H1 (cell line): ENCODE measurements at regions not wholly inside any gene's neighbourhood (a gene's known extent, or its start where the extent isn't known, plus 50 kb on each side); places are given as distances from the start of the nearest gene placed in this dataset.

Experiments used
- CTCF ChIA-PET: fragments of 300-600 bp; sonication (Branson Sonifier 250); formaldehyde crosslinking; loops from one replicate; lab custom pipeline; 2021; ENCODE audit not compliant: partially characterized antibody; lab: Charles Lee
- POLR2A ChIA-PET: fragments of 300-600 bp; sonication (Branson Sonifier 250); formaldehyde crosslinking; loops from one replicate; lab custom pipeline; 2021; ENCODE audit warnings: inconsistent platforms; ENCODE audit not compliant: partially characterized antibody; lab: Charles Lee
- DNase-seq, 2 experiments: peaks; one replicate each; pipeline versions ENCODE4 v3.0.0 to v3.0.0-alpha.2; 2010 to 2022; ENCODE audit warnings: low spot score in 2 of 2, low read depth in 1 of 2, mixed read lengths in 1 of 2
- FAIRE-seq: peaks from 2 replicates; lab custom pipeline; 2011; peaks lifted over from hg19 to GRCh38; lab: Jason Lieb, UNC
- H2AFZ ChIP-seq: 2 replicates; pipeline ENCODE4 v1.8.1; 2012; ENCODE audit warnings: low read length, inconsistent platforms
- H2AK5ac ChIP-seq: 2 replicates; pipeline ENCODE4 v1.6.1; 2013; ENCODE audit warnings: low read depth, low read length
- H2BK120ac ChIP-seq: replicated peaks from 2 replicates; pipeline ENCODE3; 2013; ENCODE audit warnings: low read depth, low read length, inconsistent platforms
- H2BK12ac ChIP-seq: 2 replicates; pipeline ENCODE4 v1.6.1; 2013; ENCODE audit warnings: low read depth, low read length
- H2BK15ac ChIP-seq: 2 replicates; pipeline ENCODE4 v1.6.1; 2013; ENCODE audit warnings: low read length
- H2BK20ac ChIP-seq: 2 replicates; pipeline ENCODE4 v1.6.1; 2013; ENCODE audit warnings: low read length
- H2BK5ac ChIP-seq: 2 replicates; pipeline ENCODE4 v1.6.1; 2013; ENCODE audit warnings: low read depth, low read length
- H3K14ac ChIP-seq: 2 replicates; pipeline ENCODE4 v1.6.1; 2013; ENCODE audit warnings: inconsistent platforms; ENCODE audit not compliant: insufficient read length
- H3K18ac ChIP-seq: 2 replicates; pipeline ENCODE4 v1.6.1; 2013; ENCODE audit warnings: low read length; ENCODE audit errors: extremely low read depth
- H3K23ac ChIP-seq: 2 replicates; pipeline ENCODE4 v1.6.1; 2013; ENCODE audit warnings: inconsistent platforms; ENCODE audit not compliant: insufficient read length
- H3K23me2 ChIP-seq: 2 replicates; pipeline ENCODE4 v1.6.1; 2013; ENCODE audit warnings: low read depth, low read length
- H3K27ac ChIP-seq: 2 replicates; pipeline ENCODE4 v1.6.1; 2011; ENCODE audit warnings: low read depth, low read length, inconsistent platforms
- H3K27me3 ChIP-seq, 4 experiments: replicated peaks in 1 of 4; 1 replicate in 1 of 4; 2 replicates in 3 of 4; pipeline versions ENCODE4 v1.6.1 to v1.8.1; 2011 to 2013; ENCODE audit warnings: low read length in 3 of 4, mild to moderate bottlenecking in 3 of 4, inconsistent platforms in 2 of 4, mixed read lengths in 2 of 4, moderate library complexity in 1 of 4; ENCODE audit not compliant: control insufficient read depth in 3 of 4, insufficient read depth in 3 of 4; ENCODE audit errors: extremely low read depth in 1 of 4
- H3K36me3 ChIP-seq, 4 experiments: 2 replicates each; pipeline versions ENCODE4 v1.6.1 to v1.8.1; 2011 to 2013; ENCODE audit warnings: mild to moderate bottlenecking in 4 of 4, low read length in 3 of 4, moderate library complexity in 2 of 4, control low read depth in 1 of 4, inconsistent platforms in 1 of 4; ENCODE audit not compliant: insufficient read depth in 4 of 4, control insufficient read depth in 2 of 4
- H3K4ac ChIP-seq: replicated peaks from 2 replicates; pipeline ENCODE3; 2013; ENCODE audit warnings: low read length, low read depth, mixed read lengths, inconsistent platforms; ENCODE audit not compliant: insufficient read length
- H3K4me1 ChIP-seq, 4 experiments: replicated peaks in 1 of 4; 1 replicate in 1 of 4; 2 replicates in 3 of 4; pipeline versions ENCODE4 v1.6.1 to v1.8.1; 2011 to 2013; ENCODE audit warnings: low read length in 3 of 4, inconsistent platforms in 2 of 4, mixed read lengths in 1 of 4; ENCODE audit not compliant: insufficient read depth in 4 of 4, control insufficient read depth in 3 of 4
- H3K4me2 ChIP-seq, 2 experiments: 2 replicates each; pipeline versions ENCODE4 v1.6.1 to v1.8.1; 2011 to 2013; ENCODE audit warnings: low read depth in 2 of 2, low read length in 2 of 2, control low read depth in 1 of 2, inconsistent platforms in 1 of 2, mild to moderate bottlenecking in 1 of 2; ENCODE audit not compliant: insufficient read depth in 1 of 2
- H3K4me3 ChIP-seq, 4 experiments: fragments of 200-600, 300-600 bp in 1 of 4; sonication (generic), shearing (Covaris generic), sonication (Bioruptor Twin) in 1 of 4; 2 replicates each; pipeline versions ENCODE4 v1.5.1 to v1.8.1; 2011 to 2016; ENCODE audit warnings: low read length in 4 of 4, low read depth in 3 of 4, control low read depth in 2 of 4, inconsistent platforms in 2 of 4, mild to moderate bottlenecking in 2 of 4, mixed read lengths in 1 of 4, moderate library complexity in 1 of 4; ENCODE audit not compliant: insufficient read depth in 2 of 4; ENCODE audit errors: extremely low read depth in 1 of 4
- H3K56ac ChIP-seq: replicated peaks from 2 replicates; pipeline ENCODE3; 2013; ENCODE audit warnings: low read depth, mild to moderate bottlenecking, mixed read lengths, low read length, inconsistent platforms; ENCODE audit not compliant: insufficient read length
- H3K79me1 ChIP-seq: 2 replicates; pipeline ENCODE4 v1.6.1; 2013; ENCODE audit warnings: low read depth, low read length, control low read depth
- H3K79me2 ChIP-seq, 2 experiments: 2 replicates each; pipeline versions ENCODE4 v1.6.1 to v1.8.1; 2012 to 2013; ENCODE audit warnings: low read length in 2 of 2, mild to moderate bottlenecking in 2 of 2, inconsistent platforms in 1 of 2; ENCODE audit not compliant: insufficient read depth in 2 of 2, control insufficient read depth in 1 of 2
- H3K9ac ChIP-seq, 4 experiments: replicated peaks in 1 of 4; 1 replicate in 1 of 4; 2 replicates in 3 of 4; pipeline versions ENCODE4 v1.6.1 to v1.8.1; 2011 to 2013; ENCODE audit warnings: low read depth in 3 of 4, low read length in 3 of 4, control low read depth in 2 of 4, mild to moderate bottlenecking in 2 of 4, moderate library complexity in 2 of 4, inconsistent platforms in 1 of 4; ENCODE audit errors: extremely low read depth in 1 of 4
- H3K9me3 ChIP-seq, 2 experiments: 2 replicates each; pipeline versions ENCODE4 v1.6.1 to v1.8.1; 2012 to 2013; ENCODE audit warnings: mild to moderate bottlenecking in 2 of 2, moderate library complexity in 2 of 2, control low read depth in 1 of 2, inconsistent platforms in 1 of 2, low read depth in 1 of 2, low read length in 1 of 2, mixed read lengths in 1 of 2; ENCODE audit not compliant: insufficient read depth in 2 of 2
- H4K20me1 ChIP-seq, 2 experiments: replicated peaks in 1 of 2; 2 replicates each; pipeline versions ENCODE3 to v1.8.1; 2011 to 2013; ENCODE audit warnings: inconsistent platforms in 2 of 2, low read length in 2 of 2, mild to moderate bottlenecking in 1 of 2; ENCODE audit not compliant: insufficient read depth in 2 of 2, control insufficient read depth in 1 of 2
- H4K5ac ChIP-seq: 2 replicates; pipeline ENCODE4 v1.6.1; 2013; ENCODE audit warnings: low read length, low read depth, mixed read lengths, inconsistent platforms; ENCODE audit not compliant: insufficient read length
- H4K8ac ChIP-seq: 2 replicates; pipeline ENCODE4 v1.8.0; 2013; ENCODE audit warnings: mild to moderate bottlenecking, moderate library complexity, low read length, inconsistent platforms; ENCODE audit not compliant: insufficient read depth; ENCODE audit errors: extremely low read depth
- H4K91ac ChIP-seq: replicated peaks from 2 replicates; pipeline ENCODE3; 2013; ENCODE audit warnings: low read length, mixed read lengths, inconsistent platforms; ENCODE audit not compliant: insufficient read length
- ASH2L ChIP-seq: fragments of 200-600, 300-600 bp; sonication (generic); IDR thresholded peaks from one replicate; pipeline ENCODE4 v1.7.1; 2017; ENCODE audit warnings: low read length
- CHD1 ChIP-seq: IDR thresholded peaks from 2 replicates; pipeline ENCODE4 v1.6.1; 2012; ENCODE audit warnings: low read depth, low read length, improper control_type of control experiment
- CTCF ChIP-seq, 3 experiments: IDR thresholded peaks; 1 replicate in 2 of 3; 2 replicates in 1 of 3; pipeline versions ENCODE4 v1.5.1 to v1.6.1; 2011; ENCODE audit warnings: low read length in 3 of 3, mild to moderate bottlenecking in 3 of 3, inconsistent platforms in 2 of 3, low read depth in 1 of 3, moderate library complexity in 1 of 3; ENCODE audit not compliant: insufficient read depth in 1 of 3; ENCODE audit errors: control extremely low read depth in 1 of 3
- EP300 ChIP-seq, 2 experiments: IDR thresholded peaks; 1 replicate in 1 of 2; 2 replicates in 1 of 2; pipeline ENCODE4 v1.6.1; 2011 to 2012; ENCODE audit warnings: low read depth in 2 of 2, low read length in 2 of 2, mild to moderate bottlenecking in 2 of 2, borderline replicate concordance in 1 of 2, inconsistent platforms in 1 of 2, moderate library complexity in 1 of 2
- GABPA ChIP-seq: IDR thresholded peaks from 2 replicates; pipeline ENCODE4 v1.6.1; 2011; ENCODE audit warnings: mild to moderate bottlenecking, low read length, moderate library complexity, borderline replicate concordance; ENCODE audit not compliant: insufficient read depth
- NRF1 ChIP-seq: IDR thresholded peaks from 2 replicates; pipeline ENCODE4 v1.6.1; 2011; ENCODE audit warnings: mild to moderate bottlenecking, low read depth, low read length, improper control_type of control experiment
- POU5F1 ChIP-seq: IDR thresholded peaks from 2 replicates; pipeline ENCODE4 v1.6.1; 2011; ENCODE audit warnings: low read depth, mild to moderate bottlenecking, low read length, moderate library complexity
- RFX5 ChIP-seq: IDR thresholded peaks from 2 replicates; pipeline ENCODE4 v1.6.1; 2011; ENCODE audit warnings: low read depth, low read length, improper control_type of control experiment, borderline replicate concordance
- RNF2 ChIP-seq: fragments of 200-900, 300-1000 bp; sonication (generic); IDR thresholded peaks from 2 replicates; pipeline ENCODE4 v1.7.1; 2016; ENCODE audit warnings: borderline replicate concordance, low read depth, mild to moderate bottlenecking, antibody characterized with exemption, low read length; ENCODE audit not compliant: poor library complexity, severe bottlenecking; ENCODE audit errors: missing control alignments
- SP4 ChIP-seq: IDR thresholded peaks from 2 replicates; pipeline ENCODE4 v1.6.1; 2012; ENCODE audit warnings: low read length, inconsistent platforms
- WGBS, 2 experiments: shearing (Covaris generic) in 1 of 2; methylation state at CpG; one replicate each; pipeline versions ENCODE4 v1.1.6 to v1.1.7; 2013 to 2015; ENCODE audit warnings: low lambda C conversion rate in 2 of 2, mixed read lengths in 2 of 2, inconsistent platforms in 1 of 2, low coverage in 1 of 2, missing lambda C conversion rate in 1 of 2; ENCODE audit not compliant: insufficient replicate concordance in 2 of 2, insufficient coverage in 1 of 2, insufficient read length in 1 of 2; ENCODE audit errors: extremely low coverage in 1 of 2, missing lambda C conversion rate in 1 of 2; 5-methylcytosine and 5-hydroxymethylcytosine counted together
- TF ChIP-seq, protein P1 (sequence below): IDR thresholded peaks from 2 replicates; pipeline ENCODE4 v1.6.1; 2011; ENCODE audit warnings: low read depth, mild to moderate bottlenecking, low read length; ENCODE audit not compliant: insufficient read depth

GRCh38 chr5:56585461-56585860 lies 229.9 kb upstream of the MAP3K1 start:
- DNase-seq: no peak
- no peaks in the 10 kb centered on the region for H3K36me3 ChIP-seq
- H4K20me1 ChIP-seq: no peaks in the 10 kb centered on the region
- H4K91ac ChIP-seq: no peak overlapping the region
- no peak overlapping the region for H3K4me3 ChIP-seq
- CTCF ChIA-PET: no interaction called here
- H2AFZ ChIP-seq: no peak overlapping the region
- no peak overlapping the region for H3K27ac ChIP-seq
- H4K8ac ChIP-seq: no peak overlapping the region
- POLR2A ChIA-PET: no interaction called here
- peaks cover 5% of the 10 kb centered on the region in 2 experiments; a peak in 2 of 4 replicates for H3K9me3 ChIP-seq
- H3K23me2 ChIP-seq: no peaks in the 10 kb centered on the region
- no peak overlapping the region for H2AK5ac ChIP-seq
- 90% methylated on average over 2 of the region's 2 CpGs; no CpG with 5 or more reads in 1 of the 2 experiments for WGBS, 2 experiments
- no peak overlapping the region for H3K23ac ChIP-seq
- no peak overlapping the region for H3K4ac ChIP-seq
- H2BK15ac ChIP-seq: no peak overlapping the region
- H2BK5ac ChIP-seq: no peak overlapping the region
- H3K4me1 ChIP-seq: peaks cover 0 to 3% (median 0%) of the 10 kb centered on the region in 4 experiments; a peak in 1 of 7 replicates
- H3K27me3 ChIP-seq: no peaks in the 10 kb centered on the region
- no peak overlapping the region for H2BK120ac ChIP-seq
- H3K4me2 ChIP-seq: no peak overlapping the region
- no peak overlapping the region for H3K18ac ChIP-seq
- no peak overlapping the region for H3K9ac ChIP-seq
- no peak overlapping the region for H3K56ac ChIP-seq
- no peak overlapping the region for H2BK20ac ChIP-seq
- no peak overlapping the region for H4K5ac ChIP-seq
- no peak overlapping the region for H2BK12ac ChIP-seq
- H3K14ac ChIP-seq: no peak overlapping the region
- H3K79me2 ChIP-seq: no peaks in the 10 kb centered on the region
- FAIRE-seq: no peak
- H3K79me1 ChIP-seq: no peaks in the 10 kb centered on the region
- TF ChIP-seq CHD1 (no peak), ASH2L (no peak), RFX5 (no peak), SP4 (no peak), CTCF (IDR thresholded peaks at IDR 0.05; ENCODE audit: control extremely low read depth in 1 of 3, insufficient read depth in 1 of 3, low read depth in 1 of 3, low read length in 3 of 3) (no peak), NRF1 (no peak), GABPA (no peak), RNF2 (no peak), POU5F1 (no peak), EP300 (IDR thresholded peaks at IDR 0.05; ENCODE audit: borderline replicate concordance in 1 of 2, low read depth in 2 of 2, low read length in 2 of 2) (no peak)
- TF ChIP-seq, protein P1, sequence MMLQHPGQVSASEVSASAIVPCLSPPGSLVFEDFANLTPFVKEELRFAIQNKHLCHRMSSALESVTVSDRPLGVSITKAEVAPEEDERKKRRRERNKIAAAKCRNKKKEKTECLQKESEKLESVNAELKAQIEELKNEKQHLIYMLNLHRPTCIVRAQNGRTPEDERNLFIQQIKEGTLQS: no peak
